Naive B cell (primary cell): ENCODE measurements at regions not wholly inside any gene's neighbourhood (a gene's known extent, or its start where the extent isn't known, plus 50 kb on each side); places are given as distances from the start of the nearest gene placed in this dataset.

Source experiments
- ATAC-seq, 2 donors: fragments of 150-1000 bp; cut with Tn5 transposase; 2 replicates each; pipeline ENCODE4 v1.10.0; 2021; ENCODE audit warnings: low read depth in 2 of 2, mild to moderate bottlenecking in 2 of 2, moderate library complexity in 2 of 2
- DNase-seq: peaks from one replicate; pipeline ENCODE4 v3.0.0; 2022
- H3K27ac Mint-ChIP-seq, 6 donors: one replicate each; pipeline ENCODE4 v1.8.0; 2020 to 2022; ENCODE audit warnings: mild to moderate bottlenecking in 6 of 6, mixed read lengths in 6 of 6, moderate library complexity in 5 of 6, inconsistent platforms in 2 of 6
- H3K27me3 Mint-ChIP-seq, 3 donors: one replicate each; pipeline ENCODE4 v1.8.0; 2021 to 2022; ENCODE audit warnings: mixed read lengths in 3 of 3, mild to moderate bottlenecking in 1 of 3
- H3K36me3 Mint-ChIP-seq, 2 donors: one replicate each; pipeline ENCODE4 v1.8.0; 2020 to 2022; ENCODE audit warnings: mixed read lengths in 2 of 2, inconsistent platforms in 1 of 2, mild to moderate bottlenecking in 1 of 2
- H3K4me1 Mint-ChIP-seq, 3 donors: one replicate each; pipeline ENCODE4 v1.8.0; 2020 to 2022; ENCODE audit warnings: mixed read lengths in 3 of 3, inconsistent platforms in 1 of 3, mild to moderate bottlenecking in 1 of 3, moderate library complexity in 1 of 3
- H3K4me3 Mint-ChIP-seq, 8 donors: one replicate each; pipeline ENCODE4 v1.8.0; 2020 to 2022; ENCODE audit warnings: mild to moderate bottlenecking in 8 of 8, mixed read lengths in 8 of 8, moderate library complexity in 8 of 8, inconsistent platforms in 2 of 8
- H3K9me3 Mint-ChIP-seq, 7 donors: one replicate each; pipeline ENCODE4 v1.8.0; 2020 to 2022; ENCODE audit warnings: mixed read lengths in 7 of 7, mild to moderate bottlenecking in 5 of 7, inconsistent platforms in 2 of 7, moderate library complexity in 1 of 7

- Mint-ChIP-seq H3K9me3 (peaks cover 2 to 8% (median 2%) of the 10 kb centered on the region in 7 donors), H3K36me3 (no peaks in the 10 kb centered on the region), H3K27me3 (no peaks in the 10 kb centered on the region), H3K27ac (no peak overlapping the region), H3K4me3 (no peak overlapping the region), H3K4me1 (no peaks in the 10 kb centered on the region)
- no peak for ATAC-seq
- DNase-seq: no peak
Observed at GRCh38 chr14:87178277-87178676, 814.7 kb downstream of the GALC start.

GRCh38 chr14:87175175-87175574, 817.8 kb downstream of the GALC start:
- H3K4me3 Mint-ChIP-seq: no peak overlapping the region
- ATAC-seq: no peak
- DNase-seq: no peak
- no peak overlapping the region for H3K27ac Mint-ChIP-seq
- H3K9me3 Mint-ChIP-seq: peaks cover 2 to 8% (median 4%) of the 10 kb centered on the region in 7 donors
- H3K4me1 Mint-ChIP-seq: no peaks in the 10 kb centered on the region
- no peaks in the 10 kb centered on the region for H3K27me3 Mint-ChIP-seq
- H3K36me3 Mint-ChIP-seq: no peaks in the 10 kb centered on the region

GRCh38 chr14:87171141-87171540, 821.8 kb downstream of the GALC start:
- ATAC-seq (no peak), DNase-seq (no peak)
- Mint-ChIP-seq H3K4me3 (no peak overlapping the region), H3K9me3 (peaks cover 0 to 11% (median 3%) of the 10 kb centered on the region in 7 donors), H3K27ac (no peak overlapping the region), H3K4me1 (no peaks in the 10 kb centered on the region), H3K36me3 (no peaks in the 10 kb centered on the region), H3K27me3 (no peaks in the 10 kb centered on the region)

- H3K36me3 Mint-ChIP-seq: no peaks in the 10 kb centered on the region
- ATAC-seq (no peak), DNase-seq (no peak)
- H3K9me3 Mint-ChIP-seq: peaks cover 0 to 11% (median 3%) of the 10 kb centered on the region in 7 donors
- no peak overlapping the region for H3K27ac Mint-ChIP-seq
- no peaks in the 10 kb centered on the region for H3K4me1 Mint-ChIP-seq
- no peak overlapping the region for H3K4me3 Mint-ChIP-seq
- no peaks in the 10 kb centered on the region for H3K27me3 Mint-ChIP-seq
Observed at GRCh38 chr14:87170179-87170578, 822.8 kb downstream of the GALC start.

- Mint-ChIP-seq H3K4me3 (peak overlapping the region in 1 of 8 donors; percentile 1), H3K4me1 (no peaks in the 10 kb centered on the region), H3K36me3 (no peaks in the 10 kb centered on the region), H3K9me3 (peaks cover 0 to 11% (median 3%) of the 10 kb centered on the region in 7 donors), H3K27ac (no peak overlapping the region), H3K27me3 (no peaks in the 10 kb centered on the region)
- no peak for ATAC-seq
- no peak for DNase-seq
Observed at GRCh38 chr14:87169362-87169761, 823.6 kb downstream of the GALC start.

GRCh38 chr14:87161502-87161901, 831.5 kb downstream of the GALC start:
- H3K36me3 Mint-ChIP-seq: no peaks in the 10 kb centered on the region
- no peaks in the 10 kb centered on the region for H3K4me1 Mint-ChIP-seq
- ATAC-seq (no peak), DNase-seq (no peak)
- no peaks in the 10 kb centered on the region for H3K27me3 Mint-ChIP-seq
- peaks cover 2 to 22% (median 7%) of the 10 kb centered on the region in 7 donors for H3K9me3 Mint-ChIP-seq
- no peak overlapping the region for H3K4me3 Mint-ChIP-seq
- H3K27ac Mint-ChIP-seq: no peak overlapping the region

GRCh38 chr14:87160989-87161388, 832.0 kb downstream of the GALC start:
- Mint-ChIP-seq H3K27me3 (no peaks in the 10 kb centered on the region), H3K4me1 (no peaks in the 10 kb centered on the region), H3K27ac (no peak overlapping the region), H3K4me3 (no peak overlapping the region), H3K36me3 (no peaks in the 10 kb centered on the region), H3K9me3 (peaks cover 2 to 22% (median 7%) of the 10 kb centered on the region in 7 donors)
- DNase-seq (no peak), ATAC-seq (no peak)

GRCh38 chr14:87158283-87158682, 834.7 kb downstream of the GALC start:
- H3K27me3 Mint-ChIP-seq: no peaks in the 10 kb centered on the region
- H3K4me1 Mint-ChIP-seq: no peaks in the 10 kb centered on the region
- ATAC-seq: no peak
- H3K36me3 Mint-ChIP-seq: no peaks in the 10 kb centered on the region
- H3K27ac Mint-ChIP-seq: no peak overlapping the region
- H3K9me3 Mint-ChIP-seq: peaks cover 0 to 20% (median 7%) of the 10 kb centered on the region in 7 donors
- no peak for DNase-seq
- no peak overlapping the region for H3K4me3 Mint-ChIP-seq

- Mint-ChIP-seq H3K27me3 (no peaks in the 10 kb centered on the region), H3K27ac (no peak overlapping the region), H3K4me3 (no peak overlapping the region), H3K4me1 (no peaks in the 10 kb centered on the region), H3K9me3 (peaks cover 0 to 20% (median 8%) of the 10 kb centered on the region in 7 donors), H3K36me3 (no peaks in the 10 kb centered on the region)
- ATAC-seq (no peak), DNase-seq (no peak)
Observed at GRCh38 chr14:87156878-87157277, 836.1 kb downstream of the GALC start.

- Mint-ChIP-seq H3K4me3 (no peak overlapping the region), H3K36me3 (no peaks in the 10 kb centered on the region), H3K27ac (no peak overlapping the region), H3K9me3 (peaks cover 0 to 20% (median 8%) of the 10 kb centered on the region in 7 donors), H3K27me3 (no peaks in the 10 kb centered on the region), H3K4me1 (no peaks in the 10 kb centered on the region)
- DNase-seq (no peak), ATAC-seq (no peak)
Observed at GRCh38 chr14:87155856-87156488, 837.0 kb downstream of the GALC start.

- H3K4me3 Mint-ChIP-seq: no peak overlapping the region
- ATAC-seq: no peak
- H3K27ac Mint-ChIP-seq: no peak overlapping the region
- no peaks in the 10 kb centered on the region for H3K36me3 Mint-ChIP-seq
- no peaks in the 10 kb centered on the region for H3K4me1 Mint-ChIP-seq
- DNase-seq: no peak
- H3K27me3 Mint-ChIP-seq: no peaks in the 10 kb centered on the region
- peaks cover 0 to 9% (median 4%) of the 10 kb centered on the region in 7 donors for H3K9me3 Mint-ChIP-seq
Observed at GRCh38 chr14:87153901-87154300, 839.1 kb downstream of the GALC start.

GRCh38 chr14:87153391-87153790, 839.6 kb downstream of the GALC start:
- no peaks in the 10 kb centered on the region for H3K27me3 Mint-ChIP-seq
- peaks cover 0 to 9% (median 6%) of the 10 kb centered on the region in 7 donors for H3K9me3 Mint-ChIP-seq
- no peak for DNase-seq
- no peak for ATAC-seq
- H3K4me1 Mint-ChIP-seq: no peaks in the 10 kb centered on the region
- H3K36me3 Mint-ChIP-seq: no peaks in the 10 kb centered on the region
- H3K4me3 Mint-ChIP-seq: no peak overlapping the region
- H3K27ac Mint-ChIP-seq: no peak overlapping the region

GRCh38 chr14:87152693-87153092, 840.3 kb downstream of the GALC start:
- H3K4me3 Mint-ChIP-seq: no peak overlapping the region
- no peak overlapping the region for H3K27ac Mint-ChIP-seq
- H3K4me1 Mint-ChIP-seq: no peaks in the 10 kb centered on the region
- no peaks in the 10 kb centered on the region for H3K36me3 Mint-ChIP-seq
- ATAC-seq (no peak), DNase-seq (no peak)
- H3K27me3 Mint-ChIP-seq: no peaks in the 10 kb centered on the region
- peaks cover 0 to 8% (median 6%) of the 10 kb centered on the region in 7 donors for H3K9me3 Mint-ChIP-seq

- peaks cover 0 to 10% (median 5%) of the 10 kb centered on the region in 7 donors for H3K9me3 Mint-ChIP-seq
- H3K36me3 Mint-ChIP-seq: no peaks in the 10 kb centered on the region
- no peak overlapping the region for H3K27ac Mint-ChIP-seq
- ATAC-seq (no peak), DNase-seq (no peak)
- H3K4me3 Mint-ChIP-seq: no peak overlapping the region
- no peaks in the 10 kb centered on the region for H3K27me3 Mint-ChIP-seq
- no peaks in the 10 kb centered on the region for H3K4me1 Mint-ChIP-seq
Observed at GRCh38 chr14:87149583-87150354, 843.2 kb downstream of the GALC start.
